ENCODE measurements at regions not wholly inside any gene's neighbourhood (a gene's known extent, or its start where the extent isn't known, plus 50 kb on each side); places are given as distances from the start of the nearest gene placed in this dataset.

DNA sequence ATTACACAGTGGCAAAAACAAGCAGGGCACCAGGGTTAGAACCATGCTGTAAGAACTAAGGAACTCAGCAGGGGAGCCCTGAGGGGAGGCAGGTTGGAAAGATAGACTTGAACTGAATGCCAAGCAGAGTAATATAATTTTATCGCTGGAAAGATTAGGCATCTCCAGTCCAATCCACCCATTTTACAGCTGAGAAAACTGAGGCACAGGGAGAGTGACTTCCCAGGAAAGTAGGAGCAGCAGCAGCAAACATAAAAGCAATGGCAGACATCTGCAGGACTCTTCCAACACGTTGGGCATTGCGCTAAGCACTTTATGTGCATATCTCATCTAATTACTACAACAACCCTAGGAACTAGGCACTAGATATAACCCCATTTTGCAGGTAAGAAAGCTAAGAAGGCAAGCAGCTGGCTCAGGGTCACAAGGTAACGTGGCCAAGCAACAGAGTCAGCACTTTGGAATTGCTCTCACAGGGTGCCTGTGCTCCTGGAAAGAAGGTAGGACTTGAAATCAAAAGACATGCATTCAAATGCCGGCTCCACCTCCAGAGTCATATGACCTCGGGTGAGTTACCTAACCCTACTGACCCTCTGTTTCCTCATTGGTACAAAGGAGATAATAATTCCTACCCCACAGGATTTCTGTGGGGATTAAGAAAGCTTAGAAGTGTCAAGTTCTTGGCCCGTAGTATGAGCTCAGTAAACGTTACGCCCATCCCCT lies 215.3 kb downstream of the BARX2 start:
- DNase-seq (ENCODE audit: low spot score) = no peak

DNA sequence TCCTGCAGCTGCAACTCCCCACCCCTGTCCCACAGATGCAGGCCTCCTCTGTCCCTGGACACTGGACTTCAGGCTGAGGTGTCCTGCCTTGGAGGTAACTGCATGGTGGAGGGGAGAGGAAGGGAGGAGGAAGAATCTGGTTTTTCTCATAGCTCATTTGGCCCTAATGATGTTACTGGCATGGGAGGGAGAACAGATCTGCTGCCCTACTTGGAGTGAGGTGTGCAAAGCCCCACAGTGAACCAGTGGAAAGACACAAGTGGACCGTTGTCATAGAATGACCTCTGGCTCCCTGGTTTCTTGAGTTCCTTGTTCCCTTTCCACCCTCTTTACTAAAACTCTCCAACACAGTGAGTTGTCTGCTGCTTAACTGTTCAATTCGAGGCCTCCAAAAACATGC lies 215.9 kb downstream of the BARX2 start:
- DNase-seq (ENCODE audit: low spot score) = no peak

DNA sequence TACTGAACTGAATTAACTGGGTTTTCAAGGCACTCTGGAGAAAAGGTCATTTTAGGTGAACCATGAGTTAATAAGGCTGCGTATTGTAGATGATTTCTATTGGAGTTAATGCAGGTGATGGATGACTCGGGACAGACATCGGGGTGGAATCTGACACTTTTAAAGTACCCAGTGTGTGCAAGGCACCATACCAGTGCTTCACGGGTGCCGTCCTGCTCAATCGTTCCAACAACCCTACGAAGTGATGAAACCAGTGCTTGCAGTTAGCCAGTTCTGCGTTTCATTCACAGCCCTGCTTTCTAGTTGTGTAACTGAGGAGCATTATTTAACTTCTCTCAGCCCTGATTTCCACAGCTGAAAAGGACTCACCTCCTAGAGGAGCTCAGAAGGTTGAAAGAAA lies 216.5 kb downstream of the BARX2 start:
- DNase-seq (ENCODE audit: low spot score) = no peak

DNA sequence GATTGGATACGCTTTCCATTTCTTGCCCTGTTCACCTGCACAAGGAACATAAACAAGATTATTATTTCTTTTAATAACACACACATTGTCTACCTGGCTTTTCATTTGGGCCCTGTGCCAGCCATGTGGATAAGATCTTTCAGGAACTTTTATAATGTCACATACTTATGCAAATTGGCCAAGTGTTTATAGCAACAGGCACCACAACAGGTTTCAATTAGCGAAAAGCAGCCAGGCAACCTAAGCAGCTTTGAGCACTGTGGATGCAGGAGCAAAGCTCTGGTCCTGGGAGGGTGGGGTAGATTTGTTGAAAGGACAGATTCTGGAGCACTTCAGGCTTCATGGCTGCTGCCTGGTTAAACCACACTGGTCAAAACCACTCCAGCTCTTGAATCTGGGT lies 217.4 kb downstream of the BARX2 start:
- DNase-seq (ENCODE audit: low spot score) = no peak

DNA sequence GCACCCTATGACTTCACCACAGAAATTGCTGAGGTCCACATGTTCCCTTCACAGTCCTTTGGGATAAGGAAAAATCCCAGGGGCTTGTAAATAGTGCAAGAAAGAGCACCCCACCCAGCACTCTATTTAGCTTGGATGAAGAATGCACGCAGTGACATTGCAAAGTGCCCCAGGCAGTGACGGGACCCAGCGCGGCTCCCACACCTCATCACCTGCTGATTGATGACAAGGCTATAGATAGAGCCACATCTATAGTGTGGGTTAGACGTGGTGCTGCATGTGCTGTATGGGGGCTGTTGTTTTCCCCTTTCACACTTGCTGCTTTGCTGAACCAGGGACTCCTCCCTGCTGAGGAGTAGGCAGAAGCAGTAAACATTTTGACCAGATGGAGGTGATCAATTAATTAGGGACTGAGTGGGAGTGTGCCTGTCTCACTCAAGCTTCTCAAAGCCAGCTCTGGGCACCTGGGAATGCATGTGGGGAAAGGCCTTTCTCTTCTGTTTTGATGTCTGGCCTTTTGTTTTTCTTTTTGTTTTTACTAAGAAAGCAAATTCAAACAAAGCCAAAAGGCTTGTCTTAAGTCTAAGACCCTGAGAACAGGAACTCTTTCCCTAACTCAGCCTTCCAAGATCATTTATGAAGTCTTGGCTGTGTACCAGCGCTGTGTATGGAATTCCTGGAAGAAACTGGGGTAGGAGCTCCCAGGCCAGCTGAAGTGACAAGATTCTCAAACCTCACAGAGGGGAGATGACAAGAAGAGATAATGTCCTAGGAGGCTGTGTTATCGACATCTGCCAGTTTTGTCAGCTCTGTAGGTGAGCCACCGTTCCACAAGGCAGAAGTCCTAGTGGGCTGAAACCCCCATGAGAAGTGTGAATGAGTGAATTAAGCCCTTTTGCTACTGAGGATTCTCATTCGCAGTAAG lies 219.7 kb downstream of the BARX2 start:
- no peak for DNase-seq (ENCODE audit: low spot score)

- no peak for DNase-seq (ENCODE audit: low spot score)
Measured at GRCh38 chr11:129596351-129596750, 219.3 kb upstream of the TMEM45B start.

- no peak for DNase-seq (ENCODE audit: low spot score)
Measured at GRCh38 chr11:129598378-129598777, 217.3 kb upstream of the TMEM45B start.

GRCh38 chr11:129605815-129606214 lies 209.8 kb upstream of the TMEM45B start:
- DNase-seq (ENCODE audit: low spot score) = no peak

- no peak for DNase-seq (ENCODE audit: low spot score)
Measured at GRCh38 chr11:129608711-129609110, 206.9 kb upstream of the TMEM45B start.

GRCh38 chr11:129610125-129610524 lies 205.5 kb upstream of the TMEM45B start:
- no peak for DNase-seq (ENCODE audit: low spot score)

DNA sequence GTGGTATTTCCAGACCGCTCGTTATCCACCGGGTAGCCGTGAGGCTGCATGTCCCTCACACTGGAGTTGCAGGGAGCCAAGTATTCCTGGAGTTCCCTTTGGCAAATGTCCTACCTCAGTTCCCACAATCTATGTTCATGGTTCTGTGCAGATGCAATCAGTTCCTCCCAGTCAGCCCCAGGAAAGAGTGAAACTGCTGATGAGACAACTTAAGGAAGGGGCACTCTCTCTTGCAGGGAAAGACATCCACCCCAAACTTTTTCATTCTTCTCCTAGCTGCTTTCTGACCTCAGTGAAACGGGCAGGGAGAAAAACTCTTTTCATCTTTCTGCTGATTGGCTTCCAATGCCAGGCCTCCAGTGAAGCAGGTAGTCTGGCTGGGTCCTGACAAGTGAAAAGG lies 205.1 kb upstream of the TMEM45B start:
- no peak for DNase-seq (ENCODE audit: low spot score)

GRCh38 chr11:129611661-129612446 lies 203.8 kb upstream of the TMEM45B start:
- no peak for DNase-seq (ENCODE audit: low spot score)

DNA sequence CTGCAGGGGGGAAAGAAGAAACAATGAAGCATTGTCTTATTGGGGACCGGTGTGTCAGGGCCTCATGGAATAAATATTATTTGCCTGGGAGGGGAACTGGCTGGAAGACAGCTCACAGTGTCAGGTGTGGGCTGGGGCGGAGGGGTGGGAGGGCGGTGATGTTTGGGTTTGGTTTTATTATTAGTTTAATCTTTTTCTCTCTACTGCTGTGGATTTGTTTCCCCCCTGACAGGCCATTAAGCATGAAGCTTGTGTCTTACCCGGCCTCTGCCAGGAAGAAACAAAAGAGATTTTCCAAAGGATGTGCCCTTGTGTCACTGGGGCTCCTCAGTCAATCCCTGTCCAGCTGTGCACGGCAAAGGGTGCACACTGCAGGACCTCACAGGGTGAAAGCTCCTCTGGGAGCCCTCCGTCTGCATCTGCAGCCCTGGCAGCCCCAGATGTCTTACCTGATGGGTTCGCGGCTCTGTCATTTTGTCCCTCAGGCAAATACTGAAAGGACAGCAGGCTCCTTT lies 203.1 kb upstream of the TMEM45B start:
- DNase-seq (ENCODE audit: low spot score) = no peak

DNA sequence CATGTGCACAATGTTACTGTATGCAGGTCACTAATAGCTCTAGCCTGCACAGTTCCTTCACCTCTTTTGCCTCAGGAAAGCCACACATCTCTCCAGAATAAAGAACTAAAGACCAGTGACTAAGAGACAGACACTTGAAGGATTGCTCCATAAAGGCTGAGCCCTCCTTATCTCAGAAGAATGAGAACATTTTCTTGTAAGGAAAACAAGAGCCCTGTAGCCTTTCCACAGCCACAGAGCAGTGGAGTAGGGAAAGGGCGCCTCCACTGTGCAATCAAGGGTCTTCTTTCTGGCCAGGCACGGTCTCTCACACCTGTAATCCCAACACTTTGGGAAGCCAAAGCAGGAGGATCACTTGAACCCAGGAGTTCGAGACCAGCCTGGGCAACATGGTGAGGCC lies 202.6 kb upstream of the TMEM45B start:
- DNase-seq (ENCODE audit: low spot score) = no peak

DNA sequence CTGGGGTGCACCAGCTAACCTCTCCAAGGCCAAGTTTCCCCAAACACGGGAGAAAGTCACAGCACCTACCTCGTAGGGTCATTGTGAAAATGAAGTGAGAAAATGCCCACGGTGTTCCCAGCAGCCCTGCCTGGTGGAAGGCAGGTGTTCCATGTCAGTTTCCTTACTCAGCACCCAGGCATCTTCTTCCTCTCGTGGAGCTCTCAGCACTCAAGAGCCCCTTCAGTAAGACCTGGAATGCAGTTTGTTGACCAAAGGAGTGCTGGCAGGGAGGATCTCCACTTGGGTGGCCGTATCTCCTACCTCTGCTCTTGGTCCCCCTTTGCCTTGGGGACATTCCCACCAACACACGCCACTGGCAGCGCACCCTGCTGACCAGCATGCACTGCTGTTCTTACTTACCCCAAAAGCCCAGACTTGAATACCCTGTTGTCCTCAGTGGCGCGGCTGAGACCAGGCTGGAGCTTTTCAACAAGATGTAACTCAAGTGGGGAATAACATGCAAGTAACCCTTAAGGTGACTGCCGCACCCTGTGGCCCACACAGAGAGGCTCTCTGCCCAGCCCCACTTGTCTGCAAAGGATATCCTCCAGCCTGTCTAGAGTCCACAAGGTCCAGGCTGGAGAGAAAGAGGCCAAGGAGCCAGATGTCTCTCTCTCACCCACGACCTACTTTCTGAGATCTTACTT lies 201.2 kb upstream of the TMEM45B start:
- no peak for DNase-seq (ENCODE audit: low spot score)

DNA sequence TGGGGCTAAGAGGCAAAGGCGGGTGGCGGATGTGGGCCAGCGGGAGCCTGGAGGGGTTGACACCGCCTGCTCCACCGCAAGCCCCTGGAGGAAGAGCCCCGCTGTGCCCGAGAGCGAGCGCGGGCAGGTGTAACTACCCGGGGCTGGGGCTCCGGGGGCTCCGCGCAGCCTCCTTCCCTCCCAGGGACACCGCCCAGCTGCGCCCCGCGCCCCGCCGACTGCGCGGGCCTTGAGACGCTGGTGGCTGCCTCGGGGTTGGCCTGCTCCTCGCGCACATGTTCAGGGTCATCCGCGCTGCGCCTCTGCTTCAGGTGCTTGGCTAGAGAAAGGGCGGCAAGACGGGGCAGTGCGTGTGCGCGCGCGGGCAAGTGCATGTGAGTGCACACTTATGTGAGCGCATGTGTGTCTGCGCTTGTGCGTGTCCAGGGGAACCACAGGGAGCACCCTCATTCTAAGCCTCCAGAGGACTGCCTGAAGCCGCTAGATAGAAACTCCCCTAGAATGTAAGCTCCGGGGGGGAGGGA lies 197.5 kb upstream of the TMEM45B start:
- DNase-seq (ENCODE audit: low spot score) = no peak

DNA sequence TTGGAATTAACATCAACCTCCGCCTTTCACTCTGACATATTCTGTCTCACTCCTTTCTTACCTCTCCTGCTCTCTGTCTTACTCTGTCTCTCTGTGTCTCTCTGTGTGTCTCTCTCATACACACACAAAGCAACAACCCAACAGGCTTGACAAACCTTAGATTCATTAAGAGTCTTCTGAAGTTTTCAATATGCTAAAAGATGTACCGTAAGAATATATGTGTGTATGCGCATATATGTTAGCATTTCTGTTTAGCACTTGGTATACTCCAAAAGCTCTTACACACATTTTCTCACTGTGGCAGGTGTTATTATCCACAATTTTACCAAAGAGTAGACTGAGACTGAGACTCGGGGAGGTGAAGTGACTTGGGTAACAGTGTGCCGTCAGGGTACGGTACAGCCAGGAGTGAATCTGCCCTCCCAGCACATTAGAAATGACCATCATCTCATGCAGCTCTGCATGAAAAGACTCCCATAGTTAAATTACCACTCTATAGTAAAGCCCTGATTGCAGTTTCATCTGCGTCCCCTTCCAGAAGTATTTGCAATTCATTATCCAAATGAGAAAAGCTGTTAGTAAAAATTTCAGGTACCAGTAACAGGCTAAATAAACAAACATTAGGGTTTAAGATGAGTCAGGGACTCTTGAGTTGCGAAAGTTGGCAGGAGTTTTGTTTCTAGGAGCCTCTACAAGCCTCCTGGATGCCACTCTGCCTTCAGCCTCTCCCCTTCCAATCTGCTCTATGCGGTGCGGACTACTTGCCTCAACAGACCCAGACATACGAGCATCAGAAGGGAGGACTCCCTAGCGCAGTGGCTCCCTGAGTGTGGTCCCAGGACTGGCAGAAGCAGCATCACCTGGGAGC lies 195.2 kb upstream of the TMEM45B start:
- DNase-seq (ENCODE audit: low spot score) = no peak

GRCh38 chr11:129625930-129626329 lies 189.7 kb upstream of the TMEM45B start:
- DNase-seq (ENCODE audit: low spot score) = no peak

- no peak for DNase-seq (ENCODE audit: low spot score)
Measured at GRCh38 chr11:129631201-129631600, 184.4 kb upstream of the TMEM45B start.

- no peak for DNase-seq (ENCODE audit: low spot score)
Measured at GRCh38 chr11:129636926-129637325, 178.7 kb upstream of the TMEM45B start.
